RWPE2 (cell line): ENCODE measurements at regions not wholly inside any gene's neighbourhood (a gene's known extent, or its start where the extent isn't known, plus 50 kb on each side); places are given as distances from the start of the nearest gene placed in this dataset.

Experiments used
- ATAC-seq: fragments of 200-7000 bp; cut with Tn5 transposase; 3 replicates; pipeline ENCODE4 v1.9.1; 2021; ENCODE audit warnings: low read depth
- DNase-seq: peaks from one replicate; pipeline ENCODE4 v3.0.0-alpha.2; 2020; ENCODE audit warnings: low spot score
- H3K27ac ChIP-seq: fragments of 450-650 bp; 2 replicates; pipeline ENCODE4 v1.5.1; 2017; ENCODE audit warnings: mild to moderate bottlenecking; ENCODE audit not compliant: poor library complexity, severe bottlenecking
- H3K27me3 ChIP-seq: fragments of 250-450 bp; sonication (Bioruptor Pico); 2 replicates; pipeline ENCODE4 v1.5.1; 2021; ENCODE audit warnings: mild to moderate bottlenecking, moderate library complexity; ENCODE audit not compliant: insufficient read depth, poor library complexity, severe bottlenecking
- H3K36me3 ChIP-seq: fragments of 250-450 bp; sonication (Bioruptor Pico); 2 replicates; pipeline ENCODE4 v1.5.1; 2020; ENCODE audit warnings: low read depth, mild to moderate bottlenecking, moderate library complexity
- H3K4me1 ChIP-seq: fragments of 250-450 bp; sonication (Bioruptor Pico); 2 replicates; pipeline ENCODE4 v1.5.1; 2021; ENCODE audit warnings: mild to moderate bottlenecking, moderate library complexity; ENCODE audit not compliant: insufficient read depth, poor library complexity, severe bottlenecking
- H3K4me3 ChIP-seq: fragments of 250-450 bp; sonication (Bioruptor Pico); 2 replicates; pipeline ENCODE4 v1.5.1; 2021; ENCODE audit warnings: mild to moderate bottlenecking, moderate library complexity; ENCODE audit not compliant: severe bottlenecking
- H3K9me3 ChIP-seq: fragments of 250-450 bp; sonication (Bioruptor Pico); 2 replicates; pipeline ENCODE4 v1.5.1; 2021; ENCODE audit warnings: mild to moderate bottlenecking, moderate library complexity; ENCODE audit not compliant: severe bottlenecking
- TF ChIP-seq, protein P1 (sequence below): fragments of 450-650 bp; IDR thresholded peaks from one replicate; pipeline ENCODE4 v1.5.1; 2017; ENCODE audit warnings: mild to moderate bottlenecking, moderate library complexity; ENCODE audit not compliant: poor library complexity, severe bottlenecking

DNA sequence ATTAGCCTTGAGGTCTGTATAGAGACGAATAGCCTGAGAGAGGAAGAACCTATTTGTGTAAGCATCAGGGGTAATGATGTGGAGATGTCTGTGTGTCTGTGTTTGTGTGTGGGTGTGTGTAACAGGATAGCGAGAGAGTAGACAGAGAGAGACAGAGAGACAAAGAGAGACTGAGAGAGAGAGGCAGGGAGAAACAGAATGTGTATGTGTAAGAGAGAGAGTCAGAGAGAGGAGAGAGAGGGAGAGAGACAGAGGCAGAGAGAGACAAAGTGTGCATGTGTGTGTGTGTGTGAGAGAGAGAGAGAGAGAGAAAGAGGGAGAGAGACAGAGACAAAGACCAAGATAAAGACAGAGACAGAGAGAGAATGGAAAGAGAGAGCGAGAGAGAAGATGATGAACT, 396.1 kb downstream of the PAX1 start:
- H3K9me3 ChIP-seq, result no peaks in the 10 kb centered on the region
- TF ChIP-seq, protein P1, sequence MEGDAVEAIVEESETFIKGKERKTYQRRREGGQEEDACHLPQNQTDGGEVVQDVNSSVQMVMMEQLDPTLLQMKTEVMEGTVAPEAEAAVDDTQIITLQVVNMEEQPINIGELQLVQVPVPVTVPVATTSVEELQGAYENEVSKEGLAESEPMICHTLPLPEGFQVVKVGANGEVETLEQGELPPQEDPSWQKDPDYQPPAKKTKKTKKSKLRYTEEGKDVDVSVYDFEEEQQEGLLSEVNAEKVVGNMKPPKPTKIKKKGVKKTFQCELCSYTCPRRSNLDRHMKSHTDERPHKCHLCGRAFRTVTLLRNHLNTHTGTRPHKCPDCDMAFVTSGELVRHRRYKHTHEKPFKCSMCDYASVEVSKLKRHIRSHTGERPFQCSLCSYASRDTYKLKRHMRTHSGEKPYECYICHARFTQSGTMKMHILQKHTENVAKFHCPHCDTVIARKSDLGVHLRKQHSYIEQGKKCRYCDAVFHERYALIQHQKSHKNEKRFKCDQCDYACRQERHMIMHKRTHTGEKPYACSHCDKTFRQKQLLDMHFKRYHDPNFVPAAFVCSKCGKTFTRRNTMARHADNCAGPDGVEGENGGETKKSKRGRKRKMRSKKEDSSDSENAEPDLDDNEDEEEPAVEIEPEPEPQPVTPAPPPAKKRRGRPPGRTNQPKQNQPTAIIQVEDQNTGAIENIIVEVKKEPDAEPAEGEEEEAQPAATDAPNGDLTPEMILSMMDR, result no peak
- no peak overlapping the region for H3K27ac ChIP-seq
- H3K27me3 ChIP-seq, result no peaks in the 10 kb centered on the region
- no peaks in the 10 kb centered on the region for H3K4me1 ChIP-seq
- DNase-seq, result no peak
- H3K36me3 ChIP-seq, result no peaks in the 10 kb centered on the region
- ATAC-seq, result no peak
- H3K4me3 ChIP-seq, result no peak overlapping the region

GRCh38 chr20:22100686-22101085, 395.2 kb downstream of the PAX1 start:
- DNase-seq (no peak), ATAC-seq (no peak)
- Histone ChIP-seq H3K27ac (no peak overlapping the region), H3K4me1 (no peaks in the 10 kb centered on the region), H3K36me3 (no peaks in the 10 kb centered on the region), H3K9me3 (no peaks in the 10 kb centered on the region), H3K27me3 (no peaks in the 10 kb centered on the region), H3K4me3 (no peak overlapping the region)
- TF ChIP-seq, protein P1, result no peak

DNA sequence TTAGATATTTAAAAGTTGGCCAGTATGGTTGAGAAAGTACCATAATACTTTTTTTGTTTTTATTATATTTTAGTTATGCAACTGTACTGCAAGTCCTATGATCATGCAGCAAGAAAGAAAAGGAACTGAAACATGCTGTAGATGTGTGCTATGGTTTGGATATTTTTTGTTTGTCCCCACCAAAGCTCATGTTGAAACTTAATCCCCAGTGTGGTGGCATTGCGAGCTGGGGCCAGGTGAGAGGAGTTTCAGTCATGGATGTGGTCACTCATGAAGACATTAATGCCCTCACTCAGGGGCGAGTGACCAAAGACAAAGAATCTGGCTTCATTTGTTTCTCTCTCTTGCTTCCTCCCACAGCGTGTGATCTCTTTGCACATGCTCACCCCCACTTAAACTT, 393.9 kb downstream of the PAX1 start:
- DNase-seq (no peak), ATAC-seq (no peak)
- Histone ChIP-seq H3K27me3 (no peaks in the 10 kb centered on the region), H3K4me1 (no peaks in the 10 kb centered on the region), H3K36me3 (no peaks in the 10 kb centered on the region), H3K4me3 (no peak overlapping the region), H3K27ac (no peak overlapping the region), H3K9me3 (no peaks in the 10 kb centered on the region)
- TF ChIP-seq, protein P1, result no peak

DNA sequence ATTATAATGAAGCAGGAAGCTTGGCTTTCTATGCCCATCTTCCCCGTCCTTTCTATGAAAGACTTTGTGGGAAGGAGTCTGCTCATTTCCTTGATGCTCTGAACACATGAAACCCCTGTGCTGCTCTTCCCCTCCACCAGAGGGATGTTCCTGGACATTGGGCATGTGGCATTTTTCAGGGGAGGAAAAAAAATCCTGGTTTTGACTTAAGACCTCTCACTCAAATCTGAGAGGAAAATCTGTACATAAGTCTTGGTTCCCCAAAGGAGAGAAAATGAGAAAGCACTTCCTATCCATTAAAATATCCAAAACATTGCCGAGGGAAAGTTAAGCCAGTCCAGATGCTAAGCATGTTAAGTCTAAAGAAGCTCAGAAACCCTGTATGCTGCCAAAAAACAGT, 393.0 kb downstream of the PAX1 start:
- DNase-seq (no peak), ATAC-seq (no peak)
- Histone ChIP-seq H3K27me3 (no peaks in the 10 kb centered on the region), H3K27ac (no peak overlapping the region), H3K36me3 (no peaks in the 10 kb centered on the region), H3K4me3 (no peak overlapping the region), H3K4me1 (no peaks in the 10 kb centered on the region), H3K9me3 (no peaks in the 10 kb centered on the region)
- TF ChIP-seq, protein P1, result no peak

GRCh38 chr20:22093122-22093521, 387.7 kb downstream of the PAX1 start:
- no peak overlapping the region for H3K27ac ChIP-seq
- H3K27me3 ChIP-seq, result no peaks in the 10 kb centered on the region
- H3K36me3 ChIP-seq, result no peaks in the 10 kb centered on the region
- DNase-seq (no peak), ATAC-seq (no peak)
- peaks cover 3% of the 10 kb centered on the region for H3K9me3 ChIP-seq
- TF ChIP-seq, protein P1, result no peak
- H3K4me3 ChIP-seq, result no peak overlapping the region
- H3K4me1 ChIP-seq, result no peaks in the 10 kb centered on the region
